Uterus (tissue), 2 donors: ENCODE measurements at regions not wholly inside any gene's neighbourhood (a gene's known extent, or its start where the extent isn't known, plus 50 kb on each side); places are given as distances from the start of the nearest gene placed in this dataset.

Experiments used
- CTCF ChIP-seq, 4 experiments: fragments of 200-600 bp in 2 of 4; fragments of 450-650 bp in 2 of 4; sonication (generic) in 2 of 4; IDR thresholded peaks; one replicate each; pipeline ENCODE4 v1.5.1; 2016 to 2019; ENCODE audit warnings: antibody characterized with exemption in 4 of 4, mild to moderate bottlenecking in 2 of 4, moderate library complexity in 1 of 4
- POLR2A ChIP-seq, 2 donors: fragments of 450-650 bp; IDR thresholded peaks; one replicate each; pipeline ENCODE4 v1.6.1; 2016; ENCODE audit warnings: antibody characterized with exemption in 2 of 2, mild to moderate bottlenecking in 1 of 2, moderate library complexity in 1 of 2

- no peak for TF ChIP-seq CTCF (IDR thresholded peaks at IDR 0.05)
- TF ChIP-seq POLR2A (IDR thresholded peaks at IDR 0.05), result no peak
Measured at GRCh38 chr4:100880011-100880410, 362.2 kb upstream of the EMCN start.
